NCI-H1417 treated with DMSO at 0.1 percent for 48 hours (cell line): ENCODE measurements at regions not wholly inside any gene's neighbourhood (a gene's known extent, or its start where the extent isn't known, plus 50 kb on each side); places are given as distances from the start of the nearest gene placed in this dataset.

Source experiments
- DNase-seq: peaks from one replicate; lab custom pipeline; 2025; lab: John Stamatoyannopoulos, UW

DNA sequence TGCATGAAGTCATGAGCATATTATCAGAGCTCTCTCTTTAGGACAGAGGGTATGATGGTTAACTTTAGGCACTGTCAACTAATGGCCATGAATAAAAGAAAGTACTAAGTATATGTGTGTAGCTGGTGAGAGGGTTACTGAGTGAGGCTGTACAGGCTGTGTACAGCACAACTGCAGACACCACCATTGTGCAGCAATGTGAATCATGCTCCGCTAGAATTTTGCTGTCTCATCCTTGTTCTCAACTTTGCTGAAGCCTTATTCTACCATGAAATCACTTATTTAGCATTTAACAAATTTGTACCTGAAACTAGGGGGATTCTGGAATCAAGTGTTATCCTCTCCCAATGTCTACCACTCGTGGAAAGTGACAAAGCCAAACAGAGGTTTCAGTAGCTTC is 414.9 kb downstream of the PLCL1 start:
- no peak for DNase-seq

DNA sequence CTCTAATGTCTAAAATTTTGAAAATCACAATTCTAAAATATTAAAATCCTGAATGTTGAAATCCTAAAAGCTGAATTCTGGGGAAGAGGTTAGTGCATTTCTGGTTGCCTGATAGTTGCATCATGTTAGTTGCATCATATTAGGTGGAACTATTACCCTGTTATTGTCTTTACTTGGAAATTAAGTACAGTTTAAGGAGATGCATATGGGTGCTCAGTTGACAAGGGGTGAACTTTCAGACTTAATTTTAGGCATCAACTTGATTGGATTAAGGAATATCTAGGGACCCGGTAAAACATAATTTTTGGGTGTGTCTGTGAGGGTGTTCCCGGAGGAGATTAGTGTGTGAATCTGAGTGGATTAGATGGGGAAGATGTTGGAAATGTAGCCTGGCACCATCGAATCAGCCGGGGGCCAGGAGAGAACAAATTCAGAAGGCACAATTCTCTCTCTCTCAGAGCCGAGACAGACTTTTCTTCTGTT is 409.8 kb downstream of the PLCL1 start:
- DNase-seq: no peak

DNA sequence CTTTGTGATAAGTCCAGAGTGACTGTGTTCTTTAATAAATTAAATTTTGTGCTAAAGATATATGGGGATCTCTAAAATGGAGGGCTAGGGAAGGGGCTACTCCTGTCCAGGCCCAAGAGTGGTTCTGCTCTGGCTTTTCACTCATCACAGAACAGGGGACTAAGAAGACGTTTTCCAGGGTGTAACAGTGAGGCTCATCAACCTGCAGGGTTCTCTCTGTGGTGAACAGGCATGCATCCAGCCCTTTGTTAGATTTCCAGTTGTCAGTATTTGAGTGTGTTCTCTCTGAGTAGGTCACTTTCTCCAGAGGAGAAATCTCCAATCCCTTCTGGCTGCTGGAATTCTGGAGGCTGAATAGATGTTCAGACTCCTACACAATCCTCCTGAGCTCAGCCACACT is 408.9 kb downstream of the PLCL1 start:
- DNase-seq: no peak

DNA sequence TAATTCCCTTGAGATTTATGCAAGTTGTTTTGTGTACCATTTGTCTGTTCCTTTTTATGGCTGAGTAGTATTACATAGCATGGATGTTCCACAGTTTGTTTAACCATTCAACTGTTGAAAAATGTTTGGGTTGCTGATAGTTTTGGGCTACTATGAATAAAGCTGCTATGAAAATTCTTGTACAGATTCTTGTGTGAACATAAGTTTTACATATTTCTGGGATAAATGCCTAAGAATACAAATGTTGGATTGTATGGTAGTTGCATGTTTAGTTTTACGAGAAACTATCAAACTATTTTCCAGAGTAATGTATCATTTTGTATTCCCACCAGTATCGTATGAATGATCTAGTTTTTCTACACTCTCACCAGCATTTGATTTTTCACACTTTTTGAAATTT is 407.3 kb downstream of the PLCL1 start:
- DNase-seq: no peak

DNA sequence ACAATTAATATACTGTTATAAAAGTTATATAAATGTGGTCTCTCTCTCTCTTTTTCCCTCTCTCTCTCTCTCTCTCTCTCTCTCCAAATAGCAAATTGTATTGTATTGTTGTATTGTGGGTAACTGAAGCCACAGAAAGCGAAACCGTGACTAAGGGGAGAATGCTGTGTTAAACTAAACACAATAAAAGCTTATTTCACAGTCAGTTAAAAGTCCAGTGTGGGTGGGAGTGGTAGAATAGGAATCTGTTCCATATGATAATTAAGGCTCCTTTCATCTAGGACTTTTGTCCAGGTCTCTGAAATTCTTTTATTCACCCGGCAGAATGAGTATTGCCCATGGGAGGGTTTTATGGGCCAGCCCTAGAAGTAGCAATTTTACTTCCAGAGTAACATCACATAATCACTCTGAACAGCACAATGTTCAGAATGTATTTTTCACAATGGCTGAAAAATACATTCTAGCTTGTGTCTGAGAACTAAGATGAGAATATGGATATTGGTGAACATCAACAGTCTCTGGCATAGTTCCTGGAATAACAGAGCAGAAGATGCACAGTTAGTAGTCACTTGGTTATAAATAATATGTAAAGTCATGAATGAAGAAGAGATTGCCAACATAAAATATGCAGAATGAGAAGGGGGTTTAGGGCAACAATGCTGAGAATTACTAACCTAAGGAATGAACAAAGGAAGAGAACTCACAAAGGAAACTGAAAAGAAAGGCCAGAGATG is 399.1 kb downstream of the PLCL1 start:
- no peak for DNase-seq
